ENCODE measurements at regions not wholly inside any gene's neighbourhood (a gene's known extent, or its start where the extent isn't known, plus 50 kb on each side); places are given as distances from the start of the nearest gene placed in this dataset.
"Not testable (repeated sequence)": the region's sequence is repeated elsewhere in the genome, so short reads cannot be mapped to it uniquely, and the experiment has no call there.

- DNase-seq (ENCODE audit: low read depth) = no peak
Observed at GRCh38 chr10:9126728-9127127, 1072.2 kb downstream of the GATA3 start.

- DNase-seq (ENCODE audit: low read depth) = no peak
Observed at GRCh38 chr10:9137368-9137767, 1082.9 kb downstream of the GATA3 start.

- not testable (repeated sequence) for DNase-seq (ENCODE audit: low read depth)
Observed at GRCh38 chr10:9138829-9139228, 1084.3 kb downstream of the GATA3 start.

GRCh38 chr10:9140373-9140772 is 1085.9 kb downstream of the GATA3 start:
- DNase-seq (ENCODE audit: low read depth) = no peak

GRCh38 chr10:9147475-9147874 is 1093.0 kb downstream of the GATA3 start:
- no peak for DNase-seq (ENCODE audit: low read depth)

- no peak for DNase-seq (ENCODE audit: low read depth)
Observed at GRCh38 chr10:9149134-9149533, 1094.6 kb downstream of the GATA3 start.

GRCh38 chr10:9153057-9153456 is 1098.6 kb downstream of the GATA3 start:
- DNase-seq (ENCODE audit: low read depth) = not testable (repeated sequence)

- DNase-seq (ENCODE audit: low read depth) = no peak
Observed at GRCh38 chr10:9157656-9158055, 1103.2 kb downstream of the GATA3 start.

GRCh38 chr10:9158675-9159074 is 1104.2 kb downstream of the GATA3 start:
- DNase-seq (ENCODE audit: low read depth) = no peak

- no peak for DNase-seq (ENCODE audit: low read depth)
Observed at GRCh38 chr10:9160275-9160674, 1105.8 kb downstream of the GATA3 start.

- no peak for DNase-seq (ENCODE audit: low read depth)
Observed at GRCh38 chr10:9163699-9164098, 1109.2 kb downstream of the GATA3 start.

- no peak for DNase-seq (ENCODE audit: low read depth)
Observed at GRCh38 chr10:9166770-9167169, 1112.3 kb downstream of the GATA3 start.

- DNase-seq (ENCODE audit: low read depth) = no peak
Observed at GRCh38 chr10:9172276-9172675, 1117.8 kb downstream of the GATA3 start.

GRCh38 chr10:9175200-9175599 is 1120.7 kb downstream of the GATA3 start:
- no peak for DNase-seq (ENCODE audit: low read depth)

GRCh38 chr10:9183197-9183880 is 1128.9 kb downstream of the GATA3 start:
- DNase-seq (ENCODE audit: low read depth) = not testable (repeated sequence)

- no peak for DNase-seq (ENCODE audit: low read depth)
Observed at GRCh38 chr10:9188022-9188810, 1133.7 kb downstream of the GATA3 start.

GRCh38 chr10:9189448-9189847 is 1135.0 kb downstream of the GATA3 start:
- no peak for DNase-seq (ENCODE audit: low read depth)

GRCh38 chr10:9193120-9193519 is 1138.6 kb downstream of the GATA3 start:
- DNase-seq (ENCODE audit: low read depth) = no peak

- no peak for DNase-seq (ENCODE audit: low read depth)
Observed at GRCh38 chr10:9195385-9195784, 1140.9 kb downstream of the GATA3 start.

- no peak for DNase-seq (ENCODE audit: low read depth)
Observed at GRCh38 chr10:9198611-9199010, 1144.1 kb downstream of the GATA3 start.

- no peak for DNase-seq (ENCODE audit: low read depth)
Observed at GRCh38 chr10:9205558-9205957, 1151.1 kb downstream of the GATA3 start.

- DNase-seq (ENCODE audit: low read depth) = peak; percentile 11
Observed at GRCh38 chr10:9209105-9209798, 1154.8 kb downstream of the GATA3 start.

GRCh38 chr10:9211228-9211627 is 1156.7 kb downstream of the GATA3 start:
- no peak for DNase-seq (ENCODE audit: low read depth)
